ENCODE measurements at regions not wholly inside any gene's neighbourhood (a gene's known extent, or its start where the extent isn't known, plus 50 kb on each side); places are given as distances from the start of the nearest gene placed in this dataset.

DNA sequence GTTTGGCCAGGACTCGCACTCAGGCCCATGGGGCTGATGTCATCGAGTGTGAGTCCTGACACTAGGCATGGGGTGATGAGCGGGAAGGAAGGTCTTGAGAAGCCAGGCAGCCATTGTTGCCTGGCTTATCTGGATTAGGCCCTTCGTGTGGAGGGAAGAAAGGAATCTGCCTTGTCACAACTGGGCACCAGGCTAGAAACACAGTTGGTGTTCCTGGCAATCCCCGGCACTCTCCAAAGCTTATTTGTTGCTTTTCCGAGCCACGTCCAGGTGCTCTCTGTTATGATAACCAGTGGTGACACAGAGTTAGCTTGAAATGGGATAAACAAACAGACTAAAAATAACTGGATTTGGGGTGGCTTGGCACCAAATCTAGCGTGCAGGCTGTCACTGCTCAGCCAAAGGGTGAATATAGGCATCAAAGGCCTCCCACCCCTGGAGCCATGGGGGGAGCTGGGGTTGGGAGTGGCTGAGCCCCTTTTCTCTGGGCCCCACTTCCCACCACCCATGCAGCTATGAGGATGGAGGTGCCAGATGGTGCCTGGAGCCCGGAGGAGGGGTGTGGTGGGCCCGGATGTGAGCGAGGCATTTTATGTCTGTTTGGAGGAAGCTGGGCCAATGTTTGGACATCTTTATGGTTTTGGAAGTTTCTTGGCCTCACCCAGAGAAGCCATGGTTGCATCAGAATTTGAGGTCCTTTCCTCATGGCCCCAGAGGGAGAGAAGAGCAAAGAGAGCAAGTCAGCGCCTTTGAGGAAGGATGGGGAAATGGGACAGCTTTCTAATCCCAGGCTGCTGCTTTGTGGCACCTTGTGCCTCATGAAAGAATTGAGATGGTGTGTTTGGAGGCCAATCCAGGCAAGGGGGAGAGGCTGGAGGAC lies 98.0 kb upstream of the PITX1 start:
- no peak for TF ChIP-seq EZH2phosphoT487 (IDR thresholded peaks at IDR 0.05; ENCODE audit: low read length)
- TF ChIP-seq, protein P1, sequence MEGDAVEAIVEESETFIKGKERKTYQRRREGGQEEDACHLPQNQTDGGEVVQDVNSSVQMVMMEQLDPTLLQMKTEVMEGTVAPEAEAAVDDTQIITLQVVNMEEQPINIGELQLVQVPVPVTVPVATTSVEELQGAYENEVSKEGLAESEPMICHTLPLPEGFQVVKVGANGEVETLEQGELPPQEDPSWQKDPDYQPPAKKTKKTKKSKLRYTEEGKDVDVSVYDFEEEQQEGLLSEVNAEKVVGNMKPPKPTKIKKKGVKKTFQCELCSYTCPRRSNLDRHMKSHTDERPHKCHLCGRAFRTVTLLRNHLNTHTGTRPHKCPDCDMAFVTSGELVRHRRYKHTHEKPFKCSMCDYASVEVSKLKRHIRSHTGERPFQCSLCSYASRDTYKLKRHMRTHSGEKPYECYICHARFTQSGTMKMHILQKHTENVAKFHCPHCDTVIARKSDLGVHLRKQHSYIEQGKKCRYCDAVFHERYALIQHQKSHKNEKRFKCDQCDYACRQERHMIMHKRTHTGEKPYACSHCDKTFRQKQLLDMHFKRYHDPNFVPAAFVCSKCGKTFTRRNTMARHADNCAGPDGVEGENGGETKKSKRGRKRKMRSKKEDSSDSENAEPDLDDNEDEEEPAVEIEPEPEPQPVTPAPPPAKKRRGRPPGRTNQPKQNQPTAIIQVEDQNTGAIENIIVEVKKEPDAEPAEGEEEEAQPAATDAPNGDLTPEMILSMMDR (IDR thresholded peaks at IDR 0.05; ENCODE audit: low read length), result no peak
- TF ChIP-seq EZH2 (optimal IDR thresholded peaks at IDR 0.05; ENCODE audit: low read depth, low read length), result no peak
